ENCODE measurements at regions not wholly inside any gene's neighbourhood (a gene's known extent, or its start where the extent isn't known, plus 50 kb on each side); places are given as distances from the start of the nearest gene placed in this dataset.

DNA sequence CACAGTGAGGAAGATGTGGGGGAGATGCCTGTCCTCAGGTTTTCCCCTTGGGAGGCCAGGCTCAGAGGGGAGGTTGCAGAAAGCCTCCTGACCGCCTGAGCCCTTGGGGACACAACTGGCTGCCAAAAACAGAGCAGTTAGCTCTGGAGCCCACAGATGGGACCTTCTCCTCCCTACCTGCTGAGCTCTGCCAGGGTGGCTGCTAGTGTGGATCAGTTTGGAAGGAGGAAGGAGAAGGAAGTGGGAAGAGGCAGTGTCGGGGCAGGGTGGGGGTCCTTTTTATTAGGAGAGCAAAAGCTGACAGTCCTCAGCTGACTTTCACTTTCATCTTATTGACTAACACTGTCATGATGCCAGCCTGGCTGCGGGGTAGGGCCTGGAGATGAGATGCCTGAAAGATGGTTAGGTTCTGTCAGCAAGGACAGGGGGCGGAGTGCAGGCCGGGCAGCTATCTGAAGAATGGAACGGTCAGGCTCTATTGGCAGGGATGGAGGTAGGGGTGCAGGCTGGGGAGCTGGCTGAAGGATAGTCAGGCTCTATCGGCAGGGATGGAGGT lies 188.5 kb upstream of the HDAC4 start:
- no peak for TF ChIP-seq POLR2AphosphoS5 (IDR thresholded peaks at IDR 0.05)
- no peak for TF ChIP-seq EP300 (IDR thresholded peaks at IDR 0.05; ENCODE audit: low read depth)
- TF ChIP-seq, protein P1, sequence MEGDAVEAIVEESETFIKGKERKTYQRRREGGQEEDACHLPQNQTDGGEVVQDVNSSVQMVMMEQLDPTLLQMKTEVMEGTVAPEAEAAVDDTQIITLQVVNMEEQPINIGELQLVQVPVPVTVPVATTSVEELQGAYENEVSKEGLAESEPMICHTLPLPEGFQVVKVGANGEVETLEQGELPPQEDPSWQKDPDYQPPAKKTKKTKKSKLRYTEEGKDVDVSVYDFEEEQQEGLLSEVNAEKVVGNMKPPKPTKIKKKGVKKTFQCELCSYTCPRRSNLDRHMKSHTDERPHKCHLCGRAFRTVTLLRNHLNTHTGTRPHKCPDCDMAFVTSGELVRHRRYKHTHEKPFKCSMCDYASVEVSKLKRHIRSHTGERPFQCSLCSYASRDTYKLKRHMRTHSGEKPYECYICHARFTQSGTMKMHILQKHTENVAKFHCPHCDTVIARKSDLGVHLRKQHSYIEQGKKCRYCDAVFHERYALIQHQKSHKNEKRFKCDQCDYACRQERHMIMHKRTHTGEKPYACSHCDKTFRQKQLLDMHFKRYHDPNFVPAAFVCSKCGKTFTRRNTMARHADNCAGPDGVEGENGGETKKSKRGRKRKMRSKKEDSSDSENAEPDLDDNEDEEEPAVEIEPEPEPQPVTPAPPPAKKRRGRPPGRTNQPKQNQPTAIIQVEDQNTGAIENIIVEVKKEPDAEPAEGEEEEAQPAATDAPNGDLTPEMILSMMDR (IDR thresholded peaks at IDR 0.05), result no peak
- no peak for TF ChIP-seq POLR2A (IDR thresholded peaks at IDR 0.05)
